NCI-H69 (cell line): ENCODE measurements at regions not wholly inside any gene's neighbourhood (a gene's known extent, or its start where the extent isn't known, plus 50 kb on each side); places are given as distances from the start of the nearest gene placed in this dataset.
"Not testable (repeated sequence)": the region's sequence is repeated elsewhere in the genome, so short reads cannot be mapped to it uniquely, and the experiment has no call there.

Experiments used
- DNase-seq: peaks from one replicate; lab custom pipeline; 2025; lab: John Stamatoyannopoulos, UW

GRCh38 chr4:79547851-79548250 is 139.8 kb upstream of the GK2 start:
- DNase-seq = no peak

GRCh38 chr4:79545292-79545691 is 137.3 kb upstream of the GK2 start:
- DNase-seq = not testable (repeated sequence)

DNA sequence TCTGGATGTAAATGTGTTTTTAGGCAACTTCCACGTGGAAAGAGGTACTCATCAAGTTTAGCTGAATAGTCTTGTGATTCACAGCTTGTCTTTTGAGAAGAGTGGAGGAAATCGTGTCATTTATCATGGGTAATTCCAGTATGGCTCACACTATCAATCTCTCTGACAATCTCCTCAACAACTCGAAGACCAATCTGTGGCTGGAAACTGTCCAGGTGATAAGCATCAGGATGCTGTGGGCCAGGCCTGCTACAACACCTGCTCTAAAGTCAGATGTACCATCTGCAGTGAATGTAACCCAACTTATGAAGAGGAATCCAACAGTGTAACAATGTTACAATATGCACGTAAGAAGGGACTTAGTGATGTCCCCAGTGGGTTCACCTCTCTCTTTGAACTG is 132.1 kb upstream of the GK2 start:
- peak; percentile 37 for DNase-seq

- no peak for DNase-seq
Measured at GRCh38 chr4:79535516-79535915, 127.5 kb upstream of the GK2 start.

- DNase-seq = no peak
Measured at GRCh38 chr4:79528241-79528706, 120.2 kb upstream of the GK2 start.

GRCh38 chr4:79526641-79527565 is 118.9 kb upstream of the GK2 start:
- DNase-seq = no peak

DNA sequence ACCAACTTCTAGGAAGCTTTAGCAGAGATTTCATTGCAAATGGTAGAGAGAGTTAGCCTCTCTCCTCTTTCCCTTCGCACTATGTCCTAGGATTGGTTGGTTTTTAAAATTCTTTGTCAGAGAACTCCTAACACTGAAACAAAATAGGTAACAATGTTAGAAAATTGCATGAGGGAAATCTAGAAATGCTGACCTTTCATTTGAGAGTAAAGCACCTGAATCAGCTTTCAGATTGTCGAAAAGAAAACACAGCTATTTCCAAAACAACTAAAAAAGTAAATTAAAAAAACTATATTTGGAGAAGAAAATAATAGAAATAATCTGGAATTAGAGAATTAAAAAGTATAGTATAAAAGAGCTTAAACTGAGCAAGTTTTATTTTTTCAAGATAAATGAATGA is 108.1 kb upstream of the GK2 start:
- no peak for DNase-seq

- DNase-seq = no peak
Measured at GRCh38 chr4:79514621-79515329, 106.7 kb upstream of the GK2 start.

DNA sequence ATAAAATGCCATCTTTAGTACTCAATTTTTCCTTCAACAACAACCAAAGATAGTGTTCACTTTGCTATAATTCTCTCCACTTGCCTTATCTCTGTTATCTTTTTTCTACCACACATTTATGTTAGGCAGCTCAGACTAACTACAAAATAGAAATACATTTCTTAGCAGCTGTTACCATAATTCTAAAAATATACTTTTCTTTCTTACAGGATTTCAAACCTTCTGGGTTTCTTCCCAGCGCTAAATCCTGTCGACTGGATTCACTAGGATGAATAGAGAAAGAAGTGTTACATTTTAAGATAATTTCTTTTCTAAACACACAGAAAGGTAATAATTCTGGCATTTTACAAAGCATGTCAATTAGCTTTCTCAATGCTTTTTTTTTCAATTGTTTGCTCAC is 105.5 kb upstream of the GK2 start:
- no peak for DNase-seq

- no peak for DNase-seq
Measured at GRCh38 chr4:79512363-79512762, 104.3 kb upstream of the GK2 start.

GRCh38 chr4:79502081-79502480 is 94.1 kb upstream of the GK2 start:
- DNase-seq = no peak

GRCh38 chr4:79498282-79498681 is 90.3 kb upstream of the GK2 start:
- no peak for DNase-seq

- no peak for DNase-seq
Measured at GRCh38 chr4:79497001-79497400, 89.0 kb upstream of the GK2 start.

DNA sequence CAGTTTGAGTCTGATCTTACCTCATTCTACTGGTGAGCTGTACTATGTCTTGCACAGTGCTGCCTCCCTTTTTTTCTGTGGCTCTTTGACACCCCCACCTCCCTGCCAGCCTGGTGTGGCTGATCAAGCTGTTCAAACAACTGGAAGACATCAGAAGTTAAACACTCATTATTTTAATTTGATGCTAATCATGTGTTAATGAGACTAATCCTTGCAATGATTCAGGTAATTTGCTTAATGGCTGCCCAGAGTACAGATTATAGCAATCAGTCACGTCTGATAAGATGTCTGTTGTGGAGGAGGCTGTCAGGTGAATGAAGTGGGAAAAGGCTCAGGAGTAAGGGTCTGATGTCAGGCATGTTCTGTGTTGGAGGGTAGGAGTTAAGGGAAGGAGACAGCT is 87.4 kb upstream of the GK2 start:
- DNase-seq = peak; percentile 91

- peak; percentile 45 for DNase-seq
Measured at GRCh38 chr4:79492148-79492547, 84.1 kb upstream of the GK2 start.

GRCh38 chr4:79489506-79489905 is 81.5 kb upstream of the GK2 start:
- no peak for DNase-seq

DNA sequence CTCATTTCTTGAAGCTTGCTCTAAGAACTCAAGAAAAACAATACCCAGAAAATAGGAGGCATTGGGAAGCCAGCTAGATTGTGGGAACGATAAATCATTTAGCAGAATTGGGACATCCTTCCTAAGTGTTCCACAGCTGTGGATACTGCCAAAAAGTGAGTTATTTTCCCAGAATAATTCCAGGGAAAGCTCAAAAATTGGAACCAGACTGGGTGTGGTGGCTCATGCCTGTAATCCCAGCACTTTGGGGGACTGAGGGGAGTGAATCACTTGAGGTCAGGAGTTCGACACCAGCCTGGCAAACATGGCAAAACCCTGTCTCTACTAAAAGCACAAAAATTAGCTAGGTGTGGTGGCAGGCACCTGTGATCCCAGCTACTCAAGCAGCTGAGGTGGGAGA is 68.2 kb upstream of the GK2 start:
- no peak for DNase-seq

DNA sequence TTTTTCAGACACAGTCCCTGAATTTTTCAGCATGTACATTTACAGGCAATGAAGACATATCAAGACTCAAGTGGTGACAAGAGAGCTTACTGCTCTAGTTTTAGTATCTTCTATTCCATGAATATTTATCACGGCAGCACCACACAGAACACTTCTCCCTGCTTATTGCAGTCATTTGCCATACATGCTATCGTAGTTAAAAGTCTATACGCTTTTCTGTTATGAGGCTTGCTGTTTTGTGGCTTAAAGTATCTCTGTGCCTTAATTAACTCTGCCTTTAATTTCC is 65.4 kb upstream of the GK2 start:
- DNase-seq = no peak

DNA sequence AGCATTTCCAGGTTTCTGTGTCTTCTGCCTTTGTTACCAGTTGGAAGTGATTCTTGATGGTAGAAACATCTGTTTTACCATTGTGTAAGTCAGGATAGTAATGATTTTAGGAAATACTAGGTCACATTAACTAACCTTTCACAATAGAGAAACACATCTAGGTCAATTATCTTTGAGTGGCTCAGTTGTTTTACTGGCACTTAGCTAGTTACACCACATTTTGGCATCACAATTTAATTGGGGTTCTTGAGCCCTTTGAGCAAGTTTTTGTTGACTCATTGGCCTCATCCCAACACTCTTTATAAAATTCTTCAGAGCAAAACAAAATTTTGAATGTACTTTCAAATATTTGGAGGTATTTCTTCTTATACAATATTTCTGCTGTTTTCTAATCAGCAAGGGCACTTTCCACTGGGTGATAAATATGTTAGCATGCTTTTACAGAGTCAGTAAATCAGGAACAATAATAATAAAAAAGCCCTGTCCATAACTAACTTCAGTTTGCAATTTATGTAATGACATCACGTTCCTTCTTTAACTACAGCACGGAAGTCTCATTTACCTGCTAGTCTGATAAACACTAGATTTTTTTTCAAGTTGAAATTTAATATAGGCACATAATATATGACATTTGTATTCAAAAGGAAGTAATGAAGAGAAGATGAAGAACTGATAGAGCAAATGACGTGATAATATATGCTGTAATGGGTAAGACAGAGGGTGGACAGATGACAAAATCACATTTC is 64.8 kb upstream of the GK2 start:
- DNase-seq = peak; percentile 73

GRCh38 chr4:79472036-79472435 is 64.0 kb upstream of the GK2 start:
- no peak for DNase-seq

DNA sequence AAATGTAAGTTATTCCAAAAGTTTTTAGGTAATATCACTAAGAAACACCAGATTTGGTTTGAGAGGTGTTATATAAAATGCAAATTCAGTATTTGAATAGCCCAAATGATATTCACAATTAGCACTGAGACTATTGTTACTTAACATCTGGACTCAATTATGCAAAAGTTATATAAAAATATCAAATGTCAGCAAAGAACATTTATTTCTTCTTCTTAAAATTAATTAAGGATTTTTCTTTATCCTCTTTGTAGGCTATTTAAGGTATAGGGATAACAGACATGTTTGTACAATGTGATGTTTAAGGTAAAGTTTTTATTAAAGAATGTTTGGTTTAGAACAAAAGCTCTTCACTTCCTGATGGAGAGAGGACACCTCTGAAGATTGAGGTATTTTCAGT is 63.3 kb upstream of the GK2 start:
- no peak for DNase-seq

GRCh38 chr4:79467246-79467932 is 59.4 kb upstream of the GK2 start:
- peak; percentile 91 for DNase-seq
